ENCODE measurements at regions not wholly inside any gene's neighbourhood (a gene's known extent, or its start where the extent isn't known, plus 50 kb on each side); places are given as distances from the start of the nearest gene placed in this dataset.

DNA sequence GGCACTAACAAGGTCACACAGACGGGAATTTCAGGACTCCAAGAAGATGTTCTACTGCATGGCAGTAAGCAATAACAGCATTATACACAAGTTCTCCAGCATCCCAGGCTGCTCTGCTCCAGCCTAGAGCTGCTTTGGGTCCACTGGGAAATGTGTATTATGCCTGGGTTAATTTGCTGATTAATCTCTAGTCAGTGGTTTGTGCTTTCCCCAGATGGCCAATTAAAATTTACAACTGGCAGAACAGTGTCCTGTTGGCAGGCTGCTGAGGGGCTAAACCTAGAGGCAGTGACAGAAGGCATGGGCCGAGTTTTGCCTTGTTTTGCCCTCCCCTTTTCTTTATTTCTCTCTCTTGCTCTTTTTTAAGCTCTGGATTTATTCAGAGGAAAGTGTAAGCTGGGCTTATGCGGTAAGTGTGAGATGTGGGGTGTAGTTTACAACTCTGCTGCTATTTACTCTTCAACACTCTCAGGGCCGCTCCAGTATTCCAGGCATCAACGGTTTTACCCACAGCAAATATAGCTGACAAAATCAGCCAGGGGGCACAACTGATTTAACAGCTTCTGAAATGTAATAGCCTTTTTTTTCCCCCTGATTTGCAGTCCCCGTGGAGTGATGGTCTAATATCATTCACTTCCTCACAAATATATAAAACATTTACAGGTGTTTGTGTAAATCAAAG is 348.0 kb downstream of the GPD2 start:
- no peak for TF ChIP-seq POLR2A (IDR thresholded peaks at IDR 0.05; ENCODE audit: low read length)
- no peak for TF ChIP-seq GATA1 (IDR thresholded peaks at IDR 0.05; ENCODE audit: low read depth, low read length)

All from erythroblast (primary cell).